Neural cell (in vitro differentiated cells): ENCODE measurements at regions not wholly inside any gene's neighbourhood (a gene's known extent, or its start where the extent isn't known, plus 50 kb on each side); places are given as distances from the start of the nearest gene placed in this dataset.

ENCODE experiments used
- H2AFZ ChIP-seq: fragments of 200-600, 300-800 bp; sonication (generic), shearing (Covaris generic); 2 replicates; pipeline ENCODE4 v1.6.0; 2014; ENCODE audit warnings: low read depth, mild to moderate bottlenecking, antibody characterized with exemption, low read length, moderate library complexity
- H3F3A ChIP-seq: fragments of 200-600 bp; shearing (Covaris generic); 2 replicates; pipeline ENCODE4 v1.6.1; 2016; ENCODE audit warnings: mild to moderate bottlenecking, moderate library complexity, mixed read lengths, antibody characterized with exemption, low read length; ENCODE audit not compliant: insufficient read depth, poor library complexity, severe bottlenecking
- H3K27ac ChIP-seq: fragments of 200-600, 300-800 bp; sonication (generic), shearing (Covaris generic); 2 replicates; pipeline ENCODE4 v1.5.1; 2014; ENCODE audit warnings: mild to moderate bottlenecking, low read length, moderate library complexity
- H3K27me3 ChIP-seq: fragments of 300-800, 200-600 bp; sonication (generic), shearing (Covaris generic); 2 replicates; pipeline ENCODE4 v1.6.0; 2014; ENCODE audit warnings: mild to moderate bottlenecking, low read depth, low read length, moderate library complexity; ENCODE audit not compliant: insufficient read depth
- H3K36me3 ChIP-seq: fragments of 300-800, 200-600 bp; sonication (generic), shearing (Covaris generic); 2 replicates; pipeline ENCODE4 v1.5.1; 2014; ENCODE audit warnings: mild to moderate bottlenecking, antibody characterized with exemption, low read length, moderate library complexity; ENCODE audit not compliant: insufficient read depth
- H3K4me2 ChIP-seq: fragments of 300-800, 200-600 bp; sonication (generic), shearing (Covaris generic); 2 replicates; pipeline ENCODE4 v1.6.0; 2014; ENCODE audit warnings: mild to moderate bottlenecking, low read length
- H3K4me3 ChIP-seq: fragments of 300-800, 200-600 bp; sonication (generic), shearing (Covaris generic); 2 replicates; pipeline ENCODE4 v1.5.1; 2014; ENCODE audit warnings: mild to moderate bottlenecking, low read length, moderate library complexity
- H3K79me2 ChIP-seq: fragments of 200-600 bp; shearing (Covaris generic); replicated peaks from 2 replicates; pipeline ENCODE4 v1.6.0; 2014; ENCODE audit warnings: mild to moderate bottlenecking, low read length, moderate library complexity; ENCODE audit not compliant: insufficient read depth
- H3K9ac ChIP-seq: fragments of 300-800, 200-600 bp; sonication (generic), shearing (Covaris generic); 2 replicates; pipeline ENCODE4 v1.6.1; 2016; ENCODE audit warnings: mild to moderate bottlenecking, low read length, mixed read lengths
- H3K9me2 ChIP-seq: fragments of 200-600 bp; shearing (Covaris generic); 2 replicates; pipeline ENCODE4 v1.6.1; 2016; ENCODE audit warnings: mild to moderate bottlenecking, low read length, mixed read lengths; ENCODE audit not compliant: insufficient read depth
- H3K9me3 ChIP-seq: fragments of 200-600, 300-800 bp; sonication (generic), shearing (Covaris generic); 2 replicates; pipeline ENCODE4 v1.6.1; 2016; ENCODE audit warnings: mild to moderate bottlenecking, mixed run types, low read length, moderate library complexity, mixed read lengths
- H4K20me1 ChIP-seq: fragments of 200-600 bp; shearing (Covaris generic); 2 replicates; pipeline ENCODE4 v1.6.1; 2016; ENCODE audit warnings: mild to moderate bottlenecking, mixed run types; ENCODE audit not compliant: insufficient read depth
- CTCF ChIP-seq: fragments of 450-650 bp; IDR thresholded peaks from 2 replicates; pipeline ENCODE4 v1.5.1; 2014; ENCODE audit warnings: antibody characterized with exemption, mild to moderate bottlenecking, moderate library complexity; ENCODE audit not compliant: poor library complexity, severe bottlenecking
- EP300 ChIP-seq: fragments of 450-650 bp; conservative IDR thresholded peaks from 2 replicates; pipeline ENCODE4 v1.6.1; 2014; ENCODE audit warnings: antibody characterized with exemption, mild to moderate bottlenecking, moderate library complexity; ENCODE audit not compliant: poor library complexity, severe bottlenecking
- EZH2 ChIP-seq: fragments of 200-600, 300-800 bp; shearing (Covaris generic), sonication (generic); IDR thresholded peaks from 2 replicates; pipeline ENCODE4 v1.6.1; 2014; ENCODE audit warnings: antibody characterized with exemption, low read length, borderline replicate concordance, mild to moderate bottlenecking; ENCODE audit not compliant: insufficient read depth, poor library complexity, severe bottlenecking
- MXI1 ChIP-seq: fragments of 450-650 bp; conservative IDR thresholded peaks from 2 replicates; pipeline ENCODE4 v1.6.1; 2014; ENCODE audit warnings: antibody characterized with exemption, mild to moderate bottlenecking; ENCODE audit not compliant: poor library complexity, severe bottlenecking
- POLR2AphosphoS5 ChIP-seq: IDR thresholded peaks from 2 replicates; pipeline ENCODE4 v1.6.1; 2012
- RAD21 ChIP-seq: fragments of 450-650 bp; conservative IDR thresholded peaks from 2 replicates; pipeline ENCODE4 v1.6.1; 2014; ENCODE audit warnings: antibody characterized with exemption, mild to moderate bottlenecking, moderate library complexity
- SMC3 ChIP-seq: fragments of 450-650 bp; conservative IDR thresholded peaks from 2 replicates; pipeline ENCODE4 v1.6.1; 2014; ENCODE audit warnings: antibody characterized with exemption, mild to moderate bottlenecking, moderate library complexity; ENCODE audit not compliant: poor library complexity
- TAF1 ChIP-seq: IDR thresholded peaks from 2 replicates; pipeline ENCODE4 v1.6.1; 2012; ENCODE audit warnings: low read depth
- TF ChIP-seq, protein P1 (sequence below): IDR thresholded peaks from 2 replicates; pipeline ENCODE4 v1.6.1; 2012; ENCODE audit warnings: borderline replicate concordance

- no peak overlapping the region for H2AFZ ChIP-seq
Measured at GRCh38 chr10:31644931-31645633, 283.5 kb downstream of the ARHGAP12 start.

DNA sequence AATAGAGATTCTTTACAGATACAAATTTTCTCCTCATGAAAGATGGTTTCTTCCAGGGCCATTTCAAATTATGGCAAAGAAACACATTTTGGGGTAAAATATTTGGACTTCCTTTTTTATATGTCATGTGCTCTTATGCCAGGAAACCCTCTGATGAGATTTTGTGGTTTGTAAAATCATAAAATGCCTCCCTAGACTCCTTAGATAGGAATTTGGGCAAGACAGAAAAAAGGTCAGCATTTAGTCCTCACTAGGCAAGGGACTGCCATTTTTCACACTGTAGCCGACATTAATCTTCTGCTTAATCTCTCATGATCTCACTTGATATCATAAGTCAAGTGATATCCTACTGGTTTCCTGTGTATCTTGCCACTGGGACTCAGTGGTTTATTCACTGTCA, 286.4 kb downstream of the ARHGAP12 start:
- Histone ChIP-seq H3K9me2 (no peaks in the 10 kb centered on the region), H3K36me3 (no peaks in the 10 kb centered on the region), H3K9me3 (no peaks in the 10 kb centered on the region), H3F3A (no peaks in the 10 kb centered on the region), H3K4me3 (no peak overlapping the region), H3K79me2 (no peaks in the 10 kb centered on the region), H3K4me2 (no peak overlapping the region), H3K27ac (no peak overlapping the region), H4K20me1 (no peaks in the 10 kb centered on the region), H2AFZ (no peak overlapping the region), H3K9ac (no peak overlapping the region), H3K27me3 (no peaks in the 10 kb centered on the region)
- TF ChIP-seq TAF1 = no peak
- no peak for TF ChIP-seq RAD21
- TF ChIP-seq POLR2AphosphoS5 = no peak
- TF ChIP-seq CTCF = no peak
- no peak for TF ChIP-seq MXI1
- TF ChIP-seq EZH2 = no peak
- TF ChIP-seq, protein P1, sequence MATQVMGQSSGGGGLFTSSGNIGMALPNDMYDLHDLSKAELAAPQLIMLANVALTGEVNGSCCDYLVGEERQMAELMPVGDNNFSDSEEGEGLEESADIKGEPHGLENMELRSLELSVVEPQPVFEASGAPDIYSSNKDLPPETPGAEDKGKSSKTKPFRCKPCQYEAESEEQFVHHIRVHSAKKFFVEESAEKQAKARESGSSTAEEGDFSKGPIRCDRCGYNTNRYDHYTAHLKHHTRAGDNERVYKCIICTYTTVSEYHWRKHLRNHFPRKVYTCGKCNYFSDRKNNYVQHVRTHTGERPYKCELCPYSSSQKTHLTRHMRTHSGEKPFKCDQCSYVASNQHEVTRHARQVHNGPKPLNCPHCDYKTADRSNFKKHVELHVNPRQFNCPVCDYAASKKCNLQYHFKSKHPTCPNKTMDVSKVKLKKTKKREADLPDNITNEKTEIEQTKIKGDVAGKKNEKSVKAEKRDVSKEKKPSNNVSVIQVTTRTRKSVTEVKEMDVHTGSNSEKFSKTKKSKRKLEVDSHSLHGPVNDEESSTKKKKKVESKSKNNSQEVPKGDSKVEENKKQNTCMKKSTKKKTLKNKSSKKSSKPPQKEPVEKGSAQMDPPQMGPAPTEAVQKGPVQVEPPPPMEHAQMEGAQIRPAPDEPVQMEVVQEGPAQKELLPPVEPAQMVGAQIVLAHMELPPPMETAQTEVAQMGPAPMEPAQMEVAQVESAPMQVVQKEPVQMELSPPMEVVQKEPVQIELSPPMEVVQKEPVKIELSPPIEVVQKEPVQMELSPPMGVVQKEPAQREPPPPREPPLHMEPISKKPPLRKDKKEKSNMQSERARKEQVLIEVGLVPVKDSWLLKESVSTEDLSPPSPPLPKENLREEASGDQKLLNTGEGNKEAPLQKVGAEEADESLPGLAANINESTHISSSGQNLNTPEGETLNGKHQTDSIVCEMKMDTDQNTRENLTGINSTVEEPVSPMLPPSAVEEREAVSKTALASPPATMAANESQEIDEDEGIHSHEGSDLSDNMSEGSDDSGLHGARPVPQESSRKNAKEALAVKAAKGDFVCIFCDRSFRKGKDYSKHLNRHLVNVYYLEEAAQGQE = no peak
- no peak for TF ChIP-seq EP300
- TF ChIP-seq SMC3 = no peak

More at GRCh38 chr10:31644931-31645633, 283.5 kb downstream of the ARHGAP12 start:
- H3K9ac ChIP-seq = no peak overlapping the region
- H3K27me3 ChIP-seq = no peaks in the 10 kb centered on the region
- H3K4me2 ChIP-seq = no peak overlapping the region
- no peak for TF ChIP-seq EZH2
- TF ChIP-seq RAD21 = no peak
- TF ChIP-seq EP300 = no peak
- H3F3A ChIP-seq = no peaks in the 10 kb centered on the region
- H3K9me3 ChIP-seq = no peaks in the 10 kb centered on the region
- H3K9me2 ChIP-seq = no peaks in the 10 kb centered on the region
- no peak overlapping the region for H3K4me3 ChIP-seq
- no peaks in the 10 kb centered on the region for H4K20me1 ChIP-seq
- no peaks in the 10 kb centered on the region for H3K79me2 ChIP-seq
- no peaks in the 10 kb centered on the region for H3K36me3 ChIP-seq
- no peak overlapping the region for H3K27ac ChIP-seq
